GM19452 (cell line): ENCODE measurements at regions not wholly inside any gene's neighbourhood (a gene's known extent, or its start where the extent isn't known, plus 50 kb on each side); places are given as distances from the start of the nearest gene placed in this dataset.
"Not testable (repeated sequence)": the region's sequence is repeated elsewhere in the genome, so short reads cannot be mapped to it uniquely, and the experiment has no call there.

Experiments
- ATAC-seq: cut with Tn5 transposase; IDR thresholded peaks from one replicate; pipeline ENCODE4 v1.9.1; 2021; ENCODE audit not compliant: unreplicated experiment

- no peak for ATAC-seq
Measured at GRCh38 chr14:89699071-89699470, 255.5 kb downstream of the EFCAB11 start.

GRCh38 chr14:89697281-89698060 is 257.1 kb downstream of the EFCAB11 start:
- ATAC-seq, result no peak

- ATAC-seq, result no peak
Measured at GRCh38 chr14:89695846-89696245, 258.7 kb downstream of the EFCAB11 start.

- ATAC-seq, result no peak
Measured at GRCh38 chr14:89690139-89690538, 264.4 kb downstream of the EFCAB11 start.

GRCh38 chr14:89689711-89690110 is 264.8 kb downstream of the EFCAB11 start:
- not testable (repeated sequence) for ATAC-seq

GRCh38 chr14:89688507-89689211 is 265.9 kb downstream of the EFCAB11 start:
- ATAC-seq, result no peak

GRCh38 chr14:89687129-89687528 is 267.4 kb downstream of the EFCAB11 start:
- ATAC-seq, result not testable (repeated sequence)

GRCh38 chr14:89684139-89684538 is 267.1 kb upstream of the FOXN3 start:
- ATAC-seq, result no peak

GRCh38 chr14:89681086-89682018 is 264.3 kb upstream of the FOXN3 start:
- peak; percentile 83 for ATAC-seq

GRCh38 chr14:89680156-89680555 is 263.1 kb upstream of the FOXN3 start:
- ATAC-seq, result no peak

GRCh38 chr14:89678768-89679167 is 261.7 kb upstream of the FOXN3 start:
- ATAC-seq, result no peak

- ATAC-seq, result no peak
Measured at GRCh38 chr14:89675590-89675989, 258.6 kb upstream of the FOXN3 start.

GRCh38 chr14:89674936-89675335 is 257.9 kb upstream of the FOXN3 start:
- no peak for ATAC-seq

- ATAC-seq, result no peak
Measured at GRCh38 chr14:89674240-89674639, 257.2 kb upstream of the FOXN3 start.

GRCh38 chr14:89673512-89674225 is 256.6 kb upstream of the FOXN3 start:
- no peak for ATAC-seq

- no peak for ATAC-seq
Measured at GRCh38 chr14:89672636-89673511, 255.8 kb upstream of the FOXN3 start.

GRCh38 chr14:89669193-89669592 is 252.2 kb upstream of the FOXN3 start:
- ATAC-seq, result no peak

- ATAC-seq, result no peak
Measured at GRCh38 chr14:89667983-89668382, 250.9 kb upstream of the FOXN3 start.

GRCh38 chr14:89665300-89666081 is 248.5 kb upstream of the FOXN3 start:
- ATAC-seq, result not testable (repeated sequence)
